IPS DF 6.9 (cell line): ENCODE measurements at regions not wholly inside any gene's neighbourhood (a gene's known extent, or its start where the extent isn't known, plus 50 kb on each side); places are given as distances from the start of the nearest gene placed in this dataset.

Experiments
- DNase-seq: peaks from one replicate; pipeline ENCODE4 v3.0.0-alpha.2; 2013; ENCODE audit warnings: low read depth, low spot score
- H3K27ac ChIP-seq: one replicate; pipeline ENCODE4 v1.5.1; 2013; ENCODE audit warnings: low read length, control low read depth
- H3K27me3 ChIP-seq: 2 replicates; pipeline ENCODE4 v1.6.1; 2013; ENCODE audit warnings: mild to moderate bottlenecking, low read length; ENCODE audit not compliant: control insufficient read depth, insufficient read depth
- H3K36me3 ChIP-seq: 2 replicates; pipeline ENCODE4 v1.6.1; 2013; ENCODE audit warnings: low read length; ENCODE audit not compliant: control insufficient read depth, insufficient read depth
- H3K4me1 ChIP-seq: 2 replicates; pipeline ENCODE4 v1.6.1; 2013; ENCODE audit warnings: low read length; ENCODE audit not compliant: control insufficient read depth, insufficient read depth
- H3K4me3 ChIP-seq: 2 replicates; pipeline ENCODE4 v1.5.1; 2013; ENCODE audit warnings: mild to moderate bottlenecking, low read length
- H3K9me3 ChIP-seq: 2 replicates; pipeline ENCODE4 v1.6.1; 2013; ENCODE audit warnings: low read length, inconsistent platforms; ENCODE audit not compliant: control insufficient read depth, insufficient read depth
- WGBS: extraction: QIAGEN DNeasy Blood & Tissue Kit; methylation state at CpG from one replicate; pipeline ENCODE4 v1.1.7; 2013; ENCODE audit warnings: mixed read lengths, missing lambda C conversion rate; ENCODE audit not compliant: insufficient read length, insufficient coverage; 5-methylcytosine and 5-hydroxymethylcytosine counted together

- no peaks in the 10 kb centered on the region for H3K27me3 ChIP-seq
- H3K36me3 ChIP-seq: no peaks in the 10 kb centered on the region
- H3K9me3 ChIP-seq: no peaks in the 10 kb centered on the region
- H3K27ac ChIP-seq: no peak overlapping the region
- WGBS: no CpG with 5 or more reads among the region's 1 CpG
- no peak overlapping the region for H3K4me3 ChIP-seq
- no peaks in the 10 kb centered on the region; the same call in 1 of the 2 replicates for H3K4me1 ChIP-seq
- DNase-seq: no peak
Observed at GRCh38 chr5:33328818-33329217, 111.9 kb upstream of the TARS1 start.

- no peaks in the 10 kb centered on the region; the same call in 1 of the 2 replicates for H3K4me1 ChIP-seq
- no peaks in the 10 kb centered on the region for H3K36me3 ChIP-seq
- no peak overlapping the region for H3K27ac ChIP-seq
- no peak overlapping the region for H3K4me3 ChIP-seq
- no peaks in the 10 kb centered on the region for H3K27me3 ChIP-seq
- no peak for DNase-seq
- WGBS: no CpG with 5 or more reads among the region's 1 CpG
- H3K9me3 ChIP-seq: no peaks in the 10 kb centered on the region
Observed at GRCh38 chr5:33329891-33330290, 110.9 kb upstream of the TARS1 start.

GRCh38 chr5:33330426-33330825 is 110.3 kb upstream of the TARS1 start:
- DNase-seq: no peak
- no CpG with 5 or more reads among the region's 3 CpGs for WGBS
- Histone ChIP-seq H3K27me3 (no peaks in the 10 kb centered on the region), H3K27ac (no peak overlapping the region), H3K36me3 (no peaks in the 10 kb centered on the region), H3K9me3 (no peaks in the 10 kb centered on the region), H3K4me3 (no peak overlapping the region), H3K4me1 (no peaks in the 10 kb centered on the region)

DNA sequence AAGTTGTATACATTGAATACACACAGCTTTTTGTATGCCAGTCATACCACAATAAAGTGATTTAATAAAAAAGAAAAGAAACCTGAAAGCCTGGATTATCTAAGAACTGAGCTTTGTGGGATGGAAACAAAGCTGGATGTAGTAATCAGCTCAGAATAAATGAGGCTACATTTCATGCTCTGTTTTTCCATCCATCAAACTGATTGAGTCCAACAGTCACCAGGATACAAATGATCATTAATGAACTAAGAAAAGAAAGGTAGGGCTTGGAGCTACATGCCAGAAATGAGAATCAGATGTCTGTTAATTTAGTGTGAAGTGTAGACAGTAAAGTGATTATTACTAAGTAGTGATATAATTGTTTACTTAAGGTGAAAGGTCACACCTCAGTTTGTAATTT is 109.8 kb upstream of the TARS1 start:
- Histone ChIP-seq H3K27ac (no peak overlapping the region), H3K36me3 (no peaks in the 10 kb centered on the region), H3K4me1 (no peaks in the 10 kb centered on the region), H3K4me3 (no peak overlapping the region), H3K9me3 (no peaks in the 10 kb centered on the region), H3K27me3 (no peaks in the 10 kb centered on the region)
- no peak for DNase-seq

- no peak for DNase-seq
- Histone ChIP-seq H3K9me3 (no peaks in the 10 kb centered on the region), H3K4me1 (no peaks in the 10 kb centered on the region), H3K36me3 (no peaks in the 10 kb centered on the region), H3K27ac (no peak overlapping the region), H3K27me3 (no peaks in the 10 kb centered on the region), H3K4me3 (no peak overlapping the region)
- WGBS: no CpG with 5 or more reads among the region's 2 CpGs
Observed at GRCh38 chr5:33332804-33333203, 108.0 kb upstream of the TARS1 start.

DNA sequence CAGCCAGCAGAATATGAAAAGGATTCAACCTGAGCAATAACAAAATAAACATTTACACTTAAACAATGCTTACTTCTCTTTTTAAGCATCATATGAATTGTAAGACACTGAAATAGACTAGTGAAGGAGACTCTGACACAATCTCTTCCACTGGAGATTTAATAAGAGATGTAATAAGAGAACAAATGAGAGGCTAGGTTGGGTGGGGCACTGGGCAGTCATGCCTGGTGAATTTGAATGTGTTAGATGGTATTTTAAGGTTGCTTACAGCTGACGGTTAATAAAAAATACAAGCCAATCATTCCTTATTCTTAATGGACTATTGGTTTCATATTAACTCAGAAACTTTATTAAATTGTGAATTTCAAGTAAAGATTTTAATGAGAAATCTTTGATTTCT is 105.9 kb upstream of the TARS1 start:
- H3K36me3 ChIP-seq: no peaks in the 10 kb centered on the region
- H3K27me3 ChIP-seq: no peaks in the 10 kb centered on the region
- no peaks in the 10 kb centered on the region for H3K4me1 ChIP-seq
- no CpG with 5 or more reads among the region's 1 CpG for WGBS
- no peaks in the 10 kb centered on the region for H3K9me3 ChIP-seq
- H3K4me3 ChIP-seq: no peak overlapping the region
- no peak overlapping the region for H3K27ac ChIP-seq
- DNase-seq: no peak

- WGBS: no CpG with 5 or more reads among the region's 4 CpGs
- Histone ChIP-seq H3K27me3 (no peaks in the 10 kb centered on the region), H3K36me3 (no peaks in the 10 kb centered on the region), H3K4me3 (no peak overlapping the region), H3K9me3 (no peaks in the 10 kb centered on the region), H3K4me1 (peaks cover 2% of the 10 kb centered on the region; the same call in 1 of the 2 replicates), H3K27ac (no peak overlapping the region)
- DNase-seq: no peak
Observed at GRCh38 chr5:33336891-33337636, 103.7 kb upstream of the TARS1 start.

- no peaks in the 10 kb centered on the region for H3K36me3 ChIP-seq
- WGBS: no CpG with 5 or more reads among the region's 2 CpGs
- H3K27me3 ChIP-seq: no peaks in the 10 kb centered on the region
- DNase-seq: no peak
- H3K27ac ChIP-seq: no peak overlapping the region
- H3K4me1 ChIP-seq: peaks cover 2% of the 10 kb centered on the region; the same call in 1 of the 2 replicates
- H3K4me3 ChIP-seq: no peak overlapping the region
- no peaks in the 10 kb centered on the region for H3K9me3 ChIP-seq
Observed at GRCh38 chr5:33337637-33337992, 103.2 kb upstream of the TARS1 start.

DNA sequence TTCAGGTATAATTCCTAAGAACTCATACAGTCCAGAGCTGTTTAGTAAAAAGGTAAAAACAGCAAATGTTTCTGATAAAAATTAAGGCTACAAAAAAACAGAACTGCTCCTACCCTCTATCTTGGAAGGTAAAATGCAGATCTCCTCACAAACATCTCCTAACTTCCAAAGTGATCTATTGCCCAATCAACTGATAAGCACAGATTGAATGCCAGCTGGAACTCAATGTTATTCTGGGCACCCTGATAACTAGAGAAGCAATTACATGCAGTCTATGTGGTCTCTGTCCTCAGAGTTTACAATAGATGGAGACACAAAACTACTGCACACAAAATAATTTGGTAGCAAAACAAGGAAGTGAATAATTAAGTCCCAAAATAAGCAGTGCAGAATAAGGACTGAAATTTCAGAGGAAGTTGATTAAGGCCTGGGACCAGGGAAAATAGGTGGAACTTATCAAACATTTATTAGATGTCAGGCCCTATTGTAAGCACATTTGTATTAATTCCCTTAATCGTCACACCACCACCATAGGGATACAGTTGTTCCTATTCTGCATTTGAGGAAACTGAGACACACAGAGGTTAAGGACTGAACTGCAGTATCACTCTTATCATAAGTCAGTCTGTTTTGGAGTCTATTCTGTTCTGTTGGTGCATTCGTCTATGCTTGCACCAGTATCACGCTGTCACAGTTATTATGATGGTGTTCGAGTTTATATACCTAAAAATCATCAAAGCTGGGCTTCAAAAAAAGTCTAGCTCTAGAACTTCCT is 102.2 kb upstream of the TARS1 start:
- Histone ChIP-seq H3K9me3 (no peaks in the 10 kb centered on the region), H3K4me3 (no peak overlapping the region), H3K27ac (no peak overlapping the region), H3K4me1 (peaks cover 2% of the 10 kb centered on the region; the same call in 1 of the 2 replicates), H3K27me3 (no peaks in the 10 kb centered on the region), H3K36me3 (no peaks in the 10 kb centered on the region)
- no CpG with 5 or more reads among the region's 4 CpGs for WGBS
- DNase-seq: no peak

- Histone ChIP-seq H3K4me1 (peaks cover 2% of the 10 kb centered on the region; the same call in 1 of the 2 replicates), H3K36me3 (no peaks in the 10 kb centered on the region), H3K9me3 (no peaks in the 10 kb centered on the region), H3K4me3 (no peak overlapping the region), H3K27me3 (no peaks in the 10 kb centered on the region), H3K27ac (no peak overlapping the region)
- DNase-seq: no peak
Observed at GRCh38 chr5:33339413-33339812, 101.4 kb upstream of the TARS1 start.

- peak; percentile 25 for DNase-seq
- no peaks in the 10 kb centered on the region for H3K36me3 ChIP-seq
- no peaks in the 10 kb centered on the region for H3K27me3 ChIP-seq
- no CpG with 5 or more reads among the region's 3 CpGs for WGBS
- H3K4me3 ChIP-seq: no peak overlapping the region
- H3K9me3 ChIP-seq: no peaks in the 10 kb centered on the region
- H3K4me1 ChIP-seq: peaks cover 2% of the 10 kb centered on the region; the same call in 1 of the 2 replicates
- H3K27ac ChIP-seq: no peak overlapping the region
Observed at GRCh38 chr5:33340195-33340594, 100.6 kb upstream of the TARS1 start.
